ENCODE measurements at regions not wholly inside any gene's neighbourhood (a gene's known extent, or its start where the extent isn't known, plus 50 kb on each side); places are given as distances from the start of the nearest gene placed in this dataset.

- TF ChIP-seq POLR2A (IDR thresholded peaks at IDR 0.05) = no peak
- TF ChIP-seq CTCF (IDR thresholded peaks at IDR 0.05) = no peak
Measured at GRCh38 chr3:84586427-84586826, 372.4 kb upstream of the CADM2 start.

Measured in Peyer's patch (tissue), 4 donors.